ENCODE measurements at regions not wholly inside any gene's neighbourhood (a gene's known extent, or its start where the extent isn't known, plus 50 kb on each side); places are given as distances from the start of the nearest gene placed in this dataset.

- intact Hi-C loops (cut with DNase I): no loop called here
These were observed 53.5 kb downstream of the ZNF608 start for GRCh38 chr5:124692950-124693349.

GRCh38 chr5:124692324-124692723, 54.1 kb downstream of the ZNF608 start:
- intact Hi-C loops (cut with DNase I): no loop called here
- DNase-seq (ENCODE audit: low spot score): no peak

More at GRCh38 chr5:124692950-124693349, 53.5 kb downstream of the ZNF608 start:
- DNase-seq (ENCODE audit: low spot score): no peak

GRCh38 chr5:124689653-124690052, 56.8 kb downstream of the ZNF608 start:
- intact Hi-C loops (cut with DNase I): no loop called here

GRCh38 chr5:124686239-124687004, 60.0 kb downstream of the ZNF608 start:
- DNase-seq (ENCODE audit: low spot score): no peak
- intact Hi-C loops (cut with DNase I): no loop called here

More at GRCh38 chr5:124689653-124690052, 56.8 kb downstream of the ZNF608 start:
- no peak for DNase-seq (ENCODE audit: low spot score)

GRCh38 chr5:124685404-124685930, 61.0 kb downstream of the ZNF608 start:
- intact Hi-C loops (cut with DNase I): no loop called here
- no peak for DNase-seq (ENCODE audit: low spot score)

- intact Hi-C loops (cut with DNase I): no loop called here
- no peak for DNase-seq (ENCODE audit: low spot score)
These were observed 62.4 kb downstream of the ZNF608 start for GRCh38 chr5:124683917-124684555.

GRCh38 chr5:124679578-124680199, 66.8 kb downstream of the ZNF608 start:
- intact Hi-C loops (cut with DNase I): no loop called here
- no peak for DNase-seq (ENCODE audit: low spot score)

- no peak for DNase-seq (ENCODE audit: low spot score)
- intact Hi-C loops (cut with DNase I): no loop called here
These were observed 67.4 kb downstream of the ZNF608 start for GRCh38 chr5:124678922-124679519.

GRCh38 chr5:124678468-124678867, 68.0 kb downstream of the ZNF608 start:
- peak; percentile 77 for DNase-seq (ENCODE audit: low spot score)
- intact Hi-C loops (cut with DNase I): no loop called here

GRCh38 chr5:124677374-124678351, 68.8 kb downstream of the ZNF608 start:
- intact Hi-C loops (cut with DNase I): no loop called here
- no peak for DNase-seq (ENCODE audit: low spot score)

GRCh38 chr5:124675931-124676846, 70.2 kb downstream of the ZNF608 start:
- intact Hi-C loops (cut with DNase I): no loop called here
- no peak for DNase-seq (ENCODE audit: low spot score)

GRCh38 chr5:124671193-124671592, 75.2 kb downstream of the ZNF608 start:
- DNase-seq (ENCODE audit: low spot score): no peak
- intact Hi-C loops (cut with DNase I): no loop called here

- intact Hi-C loops (cut with DNase I): no loop called here
- no peak for DNase-seq (ENCODE audit: low spot score)
These were observed 75.7 kb downstream of the ZNF608 start for GRCh38 chr5:124670722-124671184.

- no peak for DNase-seq (ENCODE audit: low spot score)
- intact Hi-C loops (cut with DNase I): no loop called here
These were observed 76.3 kb downstream of the ZNF608 start for GRCh38 chr5:124669956-124670721.

GRCh38 chr5:124669300-124669648, 77.2 kb downstream of the ZNF608 start:
- no peak for DNase-seq (ENCODE audit: low spot score)
- intact Hi-C loops (cut with DNase I): no loop called here

GRCh38 chr5:124668353-124669299, 77.8 kb downstream of the ZNF608 start:
- DNase-seq (ENCODE audit: low spot score): no peak
- intact Hi-C loops (cut with DNase I): no loop called here

All from cardiac septum (tissue), 1 donor.